ENCODE measurements at regions not wholly inside any gene's neighbourhood (a gene's known extent, or its start where the extent isn't known, plus 50 kb on each side); places are given as distances from the start of the nearest gene placed in this dataset.

- Histone ChIP-seq H3K9me3 (peaks cover 0 to 17% (median 4%) of the 10 kb centered on the region in 8 donors), H3K4me3 (no peak overlapping the region), H3K27me3 (replicated peaks in 1 of 7) (no peaks in the 10 kb centered on the region), H3K27ac (no peak overlapping the region), H3K36me3 (no peaks in the 10 kb centered on the region), H3K4me1 (no peaks in the 10 kb centered on the region)
- DNase-seq, result no peak
- 70 to 77% (median 71%) methylated on average over 6 of the region's 6 CpGs for WGBS, 5 donors
- intact Hi-C loops (cut with DNase I; ENCODE audit: low total_unique reads), result no loop called here
- TF ChIP-seq POLR2AphosphoS5 (IDR thresholded peaks at IDR 0.05), result no peak
- no peak for TF ChIP-seq POLR2A (IDR thresholded peaks at IDR 0.05)
- TF ChIP-seq CTCF (IDR thresholded peaks at IDR 0.05 in 8 of 11, conservative IDR thresholded peaks at IDR 0.05 in 3 of 11), result no peak
Observed at GRCh38 chr4:135184715-135185114, 983.1 kb upstream of the PABPC4L start.

DNA sequence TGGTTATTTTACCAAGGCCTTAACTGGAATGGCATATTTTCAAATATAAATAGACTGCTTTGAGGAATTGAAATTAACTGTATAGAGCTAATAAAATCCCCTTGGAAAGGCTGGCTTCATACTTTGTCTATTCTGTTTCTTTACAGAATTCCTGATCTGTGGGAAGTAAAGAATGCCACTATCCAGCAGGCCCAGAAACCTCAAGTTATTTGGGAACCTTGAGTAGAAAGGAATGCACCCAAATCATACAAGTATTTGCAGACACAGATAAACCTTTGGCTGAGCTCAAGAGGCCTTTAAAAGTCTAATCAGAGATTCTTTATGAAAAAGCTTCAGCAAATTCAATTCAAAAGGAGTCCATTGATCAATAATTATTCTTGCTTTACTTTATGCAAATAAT, 975.7 kb upstream of the PABPC4L start:
- Histone ChIP-seq H3K4me3 (no peak overlapping the region), H3K36me3 (no peaks in the 10 kb centered on the region), H3K4me1 (no peaks in the 10 kb centered on the region), H3K27ac (no peak overlapping the region), H3K9me3 (peaks cover 0 to 5% (median 0%) of the 10 kb centered on the region in 8 donors), H3K27me3 (replicated peaks in 1 of 7) (no peaks in the 10 kb centered on the region)
- intact Hi-C loops (cut with DNase I; ENCODE audit: low total_unique reads), result no loop called here
- no peak for TF ChIP-seq POLR2A (IDR thresholded peaks at IDR 0.05)
- no peak for TF ChIP-seq POLR2AphosphoS5 (IDR thresholded peaks at IDR 0.05)
- no peak for TF ChIP-seq CTCF (IDR thresholded peaks at IDR 0.05 in 8 of 11, conservative IDR thresholded peaks at IDR 0.05 in 3 of 11)
- DNase-seq, result no peak

DNA sequence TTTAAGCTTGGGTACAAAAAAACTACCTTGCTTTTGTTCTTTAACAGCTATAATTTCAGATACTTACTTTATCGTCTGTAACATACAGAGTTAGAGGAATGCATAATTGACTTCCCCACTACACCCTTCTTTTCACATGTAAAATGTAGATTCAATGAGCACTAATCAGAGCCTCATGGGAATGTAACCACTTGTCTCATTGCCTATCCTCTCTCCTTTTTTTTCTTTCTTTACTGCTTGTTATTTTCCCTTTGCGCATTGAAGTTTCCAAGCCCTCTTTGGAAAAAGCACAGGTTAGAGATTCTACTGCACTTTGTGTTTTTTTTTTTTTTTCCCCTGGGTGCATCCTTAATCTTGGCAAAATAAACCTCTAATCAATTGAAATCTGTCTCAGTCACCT, 965.1 kb upstream of the PABPC4L start:
- Histone ChIP-seq H3K4me3 (no peak overlapping the region), H3K9me3 (no peaks in the 10 kb centered on the region), H3K4me1 (no peaks in the 10 kb centered on the region), H3K27ac (no peak overlapping the region), H3K27me3 (replicated peaks in 1 of 7) (no peaks in the 10 kb centered on the region), H3K36me3 (no peaks in the 10 kb centered on the region)
- intact Hi-C loops (cut with DNase I; ENCODE audit: low total_unique reads), result no loop called here
- no peak for TF ChIP-seq POLR2A (IDR thresholded peaks at IDR 0.05)
- DNase-seq, result no peak
- 72 to 92% (median 84%) methylated on average over 2 of the region's 2 CpGs for WGBS, 5 donors

DNA sequence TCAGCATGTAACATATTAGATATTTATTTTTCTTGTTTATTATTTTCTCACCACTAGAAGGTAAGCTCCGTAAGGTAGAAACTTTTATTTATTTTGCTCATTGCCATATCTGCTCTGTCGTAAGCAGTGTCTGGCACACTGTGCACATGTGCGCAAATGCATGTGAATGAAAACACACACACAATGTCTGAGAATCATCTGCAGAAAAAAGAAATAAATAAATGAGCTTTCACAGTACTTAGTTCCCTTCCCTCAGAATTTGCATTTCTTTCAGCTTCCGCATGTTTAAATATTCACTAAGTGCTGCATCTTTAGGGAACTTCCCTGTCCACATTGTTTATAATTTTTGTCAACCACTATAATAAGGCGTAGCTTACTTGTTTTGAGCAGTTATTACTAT, 963.0 kb upstream of the PABPC4L start:
- H3K9me3 ChIP-seq, result no peaks in the 10 kb centered on the region

More for the DNA sequence above, 963.0 kb upstream of the PABPC4L start:
- no peak for TF ChIP-seq POLR2AphosphoS5 (IDR thresholded peaks at IDR 0.05)
- no peak for TF ChIP-seq POLR2A (IDR thresholded peaks at IDR 0.05)
- TF ChIP-seq CTCF (IDR thresholded peaks at IDR 0.05 in 8 of 11, conservative IDR thresholded peaks at IDR 0.05 in 3 of 11), result no peak
- Histone ChIP-seq H3K36me3 (no peaks in the 10 kb centered on the region), H3K4me3 (no peak overlapping the region), H3K27me3 (replicated peaks in 1 of 7) (no peaks in the 10 kb centered on the region), H3K4me1 (no peaks in the 10 kb centered on the region), H3K27ac (no peak overlapping the region)
- 86 to 97% (median 92%) methylated on average over 5 of the region's 5 CpGs for WGBS, 5 donors
- intact Hi-C loops (cut with DNase I; ENCODE audit: low total_unique reads), result no loop called here
- DNase-seq, result no peak
